ENCODE measurements at regions not wholly inside any gene's neighbourhood (a gene's known extent, or its start where the extent isn't known, plus 50 kb on each side); places are given as distances from the start of the nearest gene placed in this dataset.

DNA sequence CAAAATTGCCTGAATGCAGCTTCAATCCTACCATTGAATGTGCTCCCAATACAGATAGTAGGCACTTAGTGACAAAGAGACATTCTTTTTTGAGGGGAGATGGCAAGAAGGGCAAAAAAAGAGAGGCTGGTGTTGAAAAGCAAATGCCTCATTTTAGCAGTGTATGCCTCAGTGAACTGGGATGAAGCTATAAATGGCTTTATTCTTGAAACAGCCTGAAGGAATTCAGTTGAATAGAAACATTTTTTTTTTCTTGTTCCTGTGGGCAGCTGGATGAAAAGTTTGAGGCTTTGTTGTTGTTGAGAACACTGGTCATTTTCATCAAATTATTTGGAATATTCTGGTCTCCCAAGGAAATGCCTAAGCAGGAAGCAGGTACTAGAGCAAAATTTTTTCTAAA, 228.9 kb downstream of the RNF144A start:
- TF ChIP-seq TRIM28 (IDR thresholded peaks at IDR 0.05; ENCODE audit: borderline replicate concordance, low read length) (no peak), ZNF433 (tag by site-specific recombination; IDR thresholded peaks at IDR 0.05; ENCODE audit: low read depth) (no peak), ZNF664 (tag by site-specific recombination; IDR thresholded peaks at IDR 0.05) (no peak), ZFP37 (tag by site-specific recombination; IDR thresholded peaks at IDR 0.05) (no peak), MZF1 (tag by site-specific recombination; IDR thresholded peaks at IDR 0.05; ENCODE audit: borderline replicate concordance) (no peak)
- TF ChIP-seq, protein P1, sequence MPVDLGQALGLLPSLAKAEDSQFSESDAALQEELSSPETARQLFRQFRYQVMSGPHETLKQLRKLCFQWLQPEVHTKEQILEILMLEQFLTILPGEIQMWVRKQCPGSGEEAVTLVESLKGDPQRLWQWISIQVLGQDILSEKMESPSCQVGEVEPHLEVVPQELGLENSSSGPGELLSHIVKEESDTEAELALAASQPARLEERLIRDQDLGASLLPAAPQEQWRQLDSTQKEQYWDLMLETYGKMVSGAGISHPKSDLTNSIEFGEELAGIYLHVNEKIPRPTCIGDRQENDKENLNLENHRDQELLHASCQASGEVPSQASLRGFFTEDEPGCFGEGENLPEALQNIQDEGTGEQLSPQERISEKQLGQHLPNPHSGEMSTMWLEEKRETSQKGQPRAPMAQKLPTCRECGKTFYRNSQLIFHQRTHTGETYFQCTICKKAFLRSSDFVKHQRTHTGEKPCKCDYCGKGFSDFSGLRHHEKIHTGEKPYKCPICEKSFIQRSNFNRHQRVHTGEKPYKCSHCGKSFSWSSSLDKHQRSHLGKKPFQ (tag by site-specific recombination; IDR thresholded peaks at IDR 0.05) = no peak
- no peaks in the 10 kb centered on the region for H3K9me3 ChIP-seq (ENCODE audit: control insufficient read depth, insufficient read depth, low read depth, low read length)
- H3K36me3 ChIP-seq (ENCODE audit: control insufficient read depth in 2 of 2, insufficient read depth in 1 of 2, low read length in 2 of 2) = no peaks in the 10 kb centered on the region
- H3K4me1 ChIP-seq (ENCODE audit: control insufficient read depth, insufficient read depth, low read length) = no peaks in the 10 kb centered on the region
- POLR2A ChIA-PET = no interaction called here
- CTCF ChIA-PET = interaction anchor here (1.0 kb wide), 1 partner anchor 49 kb away, joined by 4 read pairs; no protein-coding TSS in a partner anchor
- no peak overlapping the region for H3K27ac ChIP-seq (ENCODE audit: extremely low read depth, low read depth, low read length)
- no peak overlapping the region for H3K4me3 ChIP-seq (ENCODE audit: low read depth, low read length)

DNA sequence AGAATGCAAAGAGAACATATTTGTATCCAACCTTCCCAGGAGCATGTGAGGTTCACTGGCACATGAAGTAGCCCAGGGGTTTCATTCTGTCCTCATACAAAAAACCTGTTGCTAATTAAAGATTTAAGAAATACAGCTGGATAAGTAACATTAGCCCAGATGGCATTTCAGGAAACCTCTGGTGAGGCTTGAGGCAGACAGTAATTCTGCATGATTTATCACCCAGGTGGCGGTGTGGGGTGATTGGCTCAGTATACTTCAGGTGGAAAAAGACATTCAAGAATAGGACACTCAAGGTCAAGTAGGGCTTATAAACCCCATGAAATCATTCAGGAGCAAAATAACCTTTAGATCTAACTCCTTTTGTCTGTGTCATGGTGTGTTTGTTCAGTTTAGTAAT, 237.4 kb downstream of the RNF144A start:
- Histone ChIP-seq H3K4me3 (ENCODE audit: low read depth, low read length) (no peak overlapping the region), H3K27ac (ENCODE audit: extremely low read depth, low read depth, low read length) (no peak overlapping the region), H3K9me3 (ENCODE audit: control insufficient read depth, insufficient read depth, low read depth, low read length) (no peaks in the 10 kb centered on the region), H3K36me3 (ENCODE audit: control insufficient read depth in 2 of 2, insufficient read depth in 1 of 2, low read length in 2 of 2) (no peaks in the 10 kb centered on the region), H3K4me1 (ENCODE audit: control insufficient read depth, insufficient read depth, low read length) (no peaks in the 10 kb centered on the region)
- TF ChIP-seq ZNF785 (tag by site-specific recombination; IDR thresholded peaks at IDR 0.05) (no peak), ZSCAN30 (tag by site-specific recombination; IDR thresholded peaks at IDR 0.05) (no peak), KLF16 (tag by site-specific recombination; IDR thresholded peaks at IDR 0.05) (no peak), ZNF768 (tag by site-specific recombination; IDR thresholded peaks at IDR 0.05) (no peak), ZSCAN16 (tag by site-specific recombination; IDR thresholded peaks at IDR 0.05) (no peak), ZNF37A (tag by site-specific recombination; IDR thresholded peaks at IDR 0.05) (no peak), ZNF223 (tag by site-specific recombination; IDR thresholded peaks at IDR 0.05) (no peak), KLF9 (tag by site-specific recombination; IDR thresholded peaks at IDR 0.05; ENCODE audit: low read depth) (no peak), TCF7L2 (IDR thresholded peaks at IDR 0.05; ENCODE audit: borderline replicate concordance, low read depth, low read length) (no peak), ZNF561 (tag by site-specific recombination; IDR thresholded peaks at IDR 0.05; ENCODE audit: borderline replicate concordance) (no peak), ZNF341 (tag by site-specific recombination; IDR thresholded peaks at IDR 0.05; ENCODE audit: low read depth) (no peak), ZNF558 (tag by site-specific recombination; IDR thresholded peaks at IDR 0.05) (no peak), EGR2 (tag by site-specific recombination; IDR thresholded peaks at IDR 0.05; ENCODE audit: low read depth) (no peak)
- TF ChIP-seq, protein P2, sequence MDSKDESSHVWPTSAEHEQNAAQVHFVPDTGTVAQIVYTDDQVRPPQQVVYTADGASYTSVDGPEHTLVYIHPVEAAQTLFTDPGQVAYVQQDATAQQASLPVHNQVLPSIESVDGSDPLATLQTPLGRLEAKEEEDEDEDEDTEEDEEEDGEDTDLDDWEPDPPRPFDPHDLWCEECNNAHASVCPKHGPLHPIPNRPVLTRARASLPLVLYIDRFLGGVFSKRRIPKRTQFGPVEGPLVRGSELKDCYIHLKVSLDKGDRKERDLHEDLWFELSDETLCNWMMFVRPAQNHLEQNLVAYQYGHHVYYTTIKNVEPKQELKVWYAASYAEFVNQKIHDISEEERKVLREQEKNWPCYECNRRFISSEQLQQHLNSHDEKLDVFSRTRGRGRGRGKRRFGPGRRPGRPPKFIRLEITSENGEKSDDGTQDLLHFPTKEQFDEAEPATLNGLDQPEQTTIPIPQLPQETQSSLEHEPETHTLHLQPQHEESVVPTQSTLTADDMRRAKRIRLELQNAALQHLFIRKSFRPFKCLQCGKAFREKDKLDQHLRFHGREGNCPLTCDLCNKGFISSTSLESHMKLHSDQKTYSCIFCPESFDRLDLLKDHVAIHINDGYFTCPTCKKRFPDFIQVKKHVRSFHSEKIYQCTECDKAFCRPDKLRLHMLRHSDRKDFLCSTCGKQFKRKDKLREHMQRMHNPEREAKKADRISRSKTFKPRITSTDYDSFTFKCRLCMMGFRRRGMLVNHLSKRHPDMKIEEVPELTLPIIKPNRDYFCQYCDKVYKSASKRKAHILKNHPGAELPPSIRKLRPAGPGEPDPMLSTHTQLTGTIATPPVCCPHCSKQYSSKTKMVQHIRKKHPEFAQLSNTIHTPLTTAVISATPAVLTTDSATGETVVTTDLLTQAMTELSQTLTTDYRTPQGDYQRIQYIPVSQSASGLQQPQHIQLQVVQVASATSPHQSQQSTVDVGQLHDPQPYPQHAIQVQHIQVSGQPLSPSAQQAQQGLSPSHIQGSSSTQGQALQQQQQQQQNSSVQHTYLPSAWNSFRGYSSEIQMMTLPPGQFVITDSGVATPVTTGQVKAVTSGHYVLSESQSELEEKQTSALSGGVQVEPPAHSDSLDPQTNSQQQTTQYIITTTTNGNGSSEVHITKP (tag by site-specific recombination; IDR thresholded peaks at IDR 0.05) = no peak
- POLR2A ChIA-PET = no interaction called here
- CTCF ChIA-PET = interaction anchor here (0.7 kb wide), 1 partner anchor 1850 kb away, joined by 3 read pairs; no protein-coding TSS in a partner anchor
